Renal pelvis (tissue), 1 donor: ENCODE measurements at regions not wholly inside any gene's neighbourhood (a gene's known extent, or its start where the extent isn't known, plus 50 kb on each side); places are given as distances from the start of the nearest gene placed in this dataset.

Experiments used
- DNase-seq: peaks from one replicate; pipeline ENCODE4 v3.0.0-alpha.2; 2013

- no peak for DNase-seq
Observed at GRCh38 chr6:4322846-4323309, 187.5 kb upstream of the ECI2 start.

GRCh38 chr6:4322134-4322845, 186.9 kb upstream of the ECI2 start:
- no peak for DNase-seq

GRCh38 chr6:4320860-4321259, 185.5 kb upstream of the ECI2 start:
- no peak for DNase-seq

- peak; percentile 39 for DNase-seq
Observed at GRCh38 chr6:4319981-4320683, 184.8 kb upstream of the ECI2 start.

- no peak for DNase-seq
Observed at GRCh38 chr6:4318321-4318720, 182.9 kb upstream of the ECI2 start.

- DNase-seq = peak; percentile 53
Observed at GRCh38 chr6:4316867-4317400, 181.6 kb upstream of the ECI2 start.

- DNase-seq = no peak
Observed at GRCh38 chr6:4314201-4314707, 178.9 kb upstream of the ECI2 start.

DNA sequence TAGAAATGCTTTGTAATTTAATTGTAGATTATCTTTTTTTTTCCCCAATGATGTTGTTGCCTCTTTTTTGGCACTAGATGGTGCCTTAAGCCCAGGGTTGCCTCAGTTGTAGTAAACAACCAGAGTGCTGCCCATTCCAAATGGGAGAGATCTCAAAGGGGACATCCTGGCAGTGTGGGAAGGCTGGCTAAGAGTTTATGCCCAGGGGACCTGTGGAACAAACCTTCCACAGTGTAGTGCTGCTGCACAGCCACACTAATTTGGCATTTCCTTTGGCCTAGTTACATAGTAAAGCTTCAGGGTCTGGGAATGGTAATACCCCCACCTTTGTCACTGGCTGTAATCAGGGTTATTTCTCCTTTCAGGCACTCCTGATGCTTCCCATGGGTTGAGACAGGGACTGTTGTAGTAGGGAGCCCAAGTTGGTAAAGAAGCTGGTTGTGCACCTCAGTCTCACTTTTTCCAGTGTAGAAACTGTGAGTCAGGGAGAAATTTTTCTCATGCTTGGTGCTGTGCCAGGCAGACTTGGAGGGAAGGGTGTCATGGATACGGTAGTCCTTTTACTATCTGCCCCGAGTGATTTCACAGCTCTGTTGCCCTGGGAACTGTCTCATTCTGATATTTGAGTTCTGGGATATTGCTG, 177.8 kb upstream of the ECI2 start:
- DNase-seq = no peak

- no peak for DNase-seq
Observed at GRCh38 chr6:4311976-4312860, 176.8 kb upstream of the ECI2 start.

GRCh38 chr6:4309540-4309939, 174.2 kb upstream of the ECI2 start:
- no peak for DNase-seq

GRCh38 chr6:4308364-4308763, 173.0 kb upstream of the ECI2 start:
- no peak for DNase-seq

DNA sequence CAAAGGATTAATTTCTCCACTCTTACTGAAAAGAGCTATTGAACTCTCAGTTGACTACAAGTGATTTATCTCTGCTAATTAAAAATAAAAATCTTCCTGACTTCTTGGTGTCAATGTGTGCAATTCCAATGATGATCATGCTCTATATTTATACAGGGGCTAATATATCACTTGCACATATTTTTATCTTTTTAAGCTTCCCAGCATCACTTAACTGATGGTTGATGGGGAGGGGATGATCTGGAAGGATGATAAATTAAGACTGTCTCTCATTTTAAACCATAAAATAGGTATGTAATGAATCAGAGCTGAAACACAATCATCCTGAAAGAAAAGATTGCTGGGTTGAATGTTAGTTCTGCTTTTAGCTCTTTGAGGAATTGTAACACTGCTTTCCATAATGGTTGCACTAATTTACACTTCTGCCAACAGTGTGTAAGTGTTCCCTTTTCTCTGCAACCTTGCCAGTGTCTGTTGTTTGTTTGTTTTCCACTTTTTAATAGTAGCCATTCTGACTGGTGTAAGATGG, 169.6 kb upstream of the ECI2 start:
- no peak for DNase-seq

GRCh38 chr6:4303638-4304037, 168.3 kb upstream of the ECI2 start:
- no peak for DNase-seq

DNA sequence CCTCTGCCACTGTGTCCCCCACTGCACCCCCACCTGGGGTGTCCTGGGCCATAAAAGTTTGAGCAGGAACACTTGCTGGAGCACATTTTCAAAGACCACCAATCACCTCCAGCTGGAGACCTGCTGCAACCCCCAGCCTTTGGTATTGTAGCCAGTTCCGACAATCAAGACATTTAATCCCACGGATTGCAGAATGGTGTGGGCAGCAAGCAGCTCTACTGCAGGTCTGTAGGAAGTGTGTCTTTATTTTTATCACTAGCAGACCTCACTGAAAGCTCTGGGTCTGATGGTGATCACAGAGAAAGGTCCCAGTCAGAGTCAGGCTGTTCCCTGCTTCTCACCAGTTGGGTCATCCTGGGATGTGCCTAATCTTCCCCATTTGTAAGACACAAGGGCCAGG, 167.1 kb upstream of the ECI2 start:
- DNase-seq = no peak

GRCh38 chr6:4301871-4302270, 166.5 kb upstream of the ECI2 start:
- no peak for DNase-seq

DNA sequence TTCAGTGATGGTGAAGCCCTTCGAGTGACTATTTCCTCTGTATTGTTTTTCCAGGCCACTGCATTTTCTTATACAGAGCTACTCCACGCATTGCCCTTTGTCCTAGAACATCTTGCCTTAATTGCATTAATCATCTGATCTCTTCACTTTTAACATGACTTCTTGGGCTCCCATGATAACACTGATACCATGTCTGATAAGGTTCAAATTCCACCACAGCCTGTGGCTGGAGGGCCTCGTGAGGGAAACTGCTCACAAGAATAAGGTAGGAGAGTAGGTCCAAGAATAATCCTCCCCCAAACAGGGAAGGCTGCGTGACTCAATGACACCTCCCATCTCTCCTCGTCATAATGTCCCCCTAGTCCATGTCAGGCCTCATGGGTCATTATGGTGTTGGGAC, 165.5 kb upstream of the ECI2 start:
- DNase-seq = no peak

DNA sequence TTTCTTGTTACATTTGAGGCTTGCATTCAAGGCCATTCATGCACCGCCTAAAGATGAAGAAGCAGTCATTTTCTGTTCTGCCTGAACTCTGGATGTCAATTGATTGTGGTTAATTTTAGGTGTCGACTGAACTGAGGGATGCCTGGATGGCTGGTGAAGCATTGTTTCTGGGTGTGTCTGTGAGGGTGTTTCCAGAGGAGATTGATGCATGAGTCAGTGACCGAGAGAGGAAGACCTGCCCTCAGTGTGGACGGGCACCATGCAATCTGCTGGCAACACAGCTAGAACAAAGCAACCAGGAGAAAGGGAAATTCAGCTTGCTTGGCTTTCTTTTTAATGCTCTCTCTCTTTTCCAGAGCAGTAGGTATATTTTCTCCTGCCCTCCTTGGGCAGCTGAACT, 164.1 kb upstream of the ECI2 start:
- no peak for DNase-seq

DNA sequence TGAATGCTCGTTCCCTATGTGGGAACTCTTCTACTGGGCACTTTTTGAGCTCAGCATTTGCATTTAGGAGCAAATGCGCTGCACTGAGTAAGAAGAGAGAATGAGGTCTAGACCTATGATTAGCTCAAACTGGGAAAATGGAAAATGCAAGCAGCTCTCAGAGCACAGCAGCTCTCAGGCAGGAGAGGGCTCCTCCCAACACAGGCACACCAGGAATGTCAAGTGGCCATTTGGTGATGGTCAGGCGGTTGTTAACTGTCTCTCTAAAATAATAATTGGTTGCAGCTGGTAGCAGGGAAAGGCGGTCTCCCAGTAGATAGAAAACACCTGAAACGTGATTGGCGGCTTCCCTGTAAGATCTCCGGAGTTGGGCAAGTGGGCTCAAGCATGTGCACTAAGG, 162.0 kb upstream of the ECI2 start:
- no peak for DNase-seq

DNA sequence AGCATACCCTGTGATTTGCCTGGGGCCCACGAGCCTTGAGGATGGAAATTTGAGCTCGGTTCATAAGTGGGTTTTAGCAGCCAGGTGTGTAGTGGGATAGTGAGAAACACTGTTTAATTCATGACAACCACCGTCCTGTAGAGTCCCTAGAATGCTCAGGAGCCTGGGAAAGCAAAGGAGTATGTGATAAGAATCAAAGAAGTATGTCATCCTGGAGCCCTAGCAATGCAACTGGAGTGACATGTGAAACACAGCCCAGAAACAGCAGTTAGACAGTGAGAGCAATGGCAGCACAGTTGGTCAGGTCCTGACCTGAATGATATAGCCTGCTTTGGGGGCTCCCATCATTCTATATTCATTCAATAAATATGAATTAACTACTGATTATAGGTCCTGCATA, 161.2 kb upstream of the ECI2 start:
- DNase-seq = no peak

- no peak for DNase-seq
Observed at GRCh38 chr6:4295783-4296155, 160.4 kb upstream of the ECI2 start.

GRCh38 chr6:4295058-4295782, 159.8 kb upstream of the ECI2 start:
- DNase-seq = no peak
